ENCODE measurements at regions not wholly inside any gene's neighbourhood (a gene's known extent, or its start where the extent isn't known, plus 50 kb on each side); places are given as distances from the start of the nearest gene placed in this dataset.
"Not testable (repeated sequence)": the region's sequence is repeated elsewhere in the genome, so short reads cannot be mapped to it uniquely, and the experiment has no call there.

DNA sequence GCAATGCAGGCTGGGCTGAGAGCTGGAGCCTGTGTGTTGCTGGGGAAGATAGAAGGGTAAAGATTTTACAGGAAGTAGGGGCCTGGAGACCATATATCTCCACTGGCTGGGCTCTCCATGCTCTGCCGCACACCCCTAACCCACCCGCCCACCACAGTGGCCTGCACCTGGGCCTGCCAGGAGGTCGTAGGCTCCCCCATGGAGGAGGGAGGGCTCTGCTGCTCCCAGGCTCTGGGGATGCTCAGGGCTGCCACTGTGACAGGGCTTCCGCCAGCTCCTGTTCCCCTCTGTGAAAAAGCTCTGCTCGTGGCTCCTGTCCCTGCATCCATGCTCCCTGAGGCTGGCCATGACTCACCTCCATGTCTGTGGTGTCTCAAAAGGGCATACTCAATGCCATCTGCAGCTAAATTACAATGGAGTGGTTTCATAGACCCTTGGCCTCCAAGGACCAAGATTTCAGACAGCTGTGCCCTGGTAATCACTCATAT lies 106.0 kb downstream of the CXCL12 start:
- peak; percentile 91 for DNase-seq (ENCODE audit: low read depth)

DNA sequence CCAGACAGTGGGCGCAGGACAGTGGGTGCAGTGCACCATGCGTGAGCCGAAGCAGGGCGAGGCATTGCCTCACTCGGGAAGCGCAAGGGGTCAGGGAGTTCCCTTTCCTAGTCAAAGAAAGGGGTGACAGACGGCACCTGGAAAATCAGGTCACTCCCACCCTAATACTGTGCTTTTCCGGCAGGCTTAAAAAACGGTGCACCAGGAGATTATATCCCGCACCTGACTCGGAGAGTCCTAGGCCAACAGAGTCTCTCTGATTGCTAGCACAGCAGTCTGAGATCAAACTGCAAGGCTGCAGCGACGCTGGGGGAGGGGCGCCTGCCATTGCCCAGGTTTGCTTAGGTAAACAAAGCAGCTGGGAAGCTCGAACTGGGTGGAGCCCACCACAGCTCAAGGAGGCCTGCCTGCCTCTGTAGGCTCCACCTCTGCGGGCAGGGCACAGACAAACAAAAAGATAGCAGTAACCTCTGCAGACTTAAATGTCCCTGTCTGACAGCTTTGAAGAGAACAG lies 116.4 kb downstream of the CXCL12 start:
- DNase-seq (ENCODE audit: low read depth), result not testable (repeated sequence)

DNA sequence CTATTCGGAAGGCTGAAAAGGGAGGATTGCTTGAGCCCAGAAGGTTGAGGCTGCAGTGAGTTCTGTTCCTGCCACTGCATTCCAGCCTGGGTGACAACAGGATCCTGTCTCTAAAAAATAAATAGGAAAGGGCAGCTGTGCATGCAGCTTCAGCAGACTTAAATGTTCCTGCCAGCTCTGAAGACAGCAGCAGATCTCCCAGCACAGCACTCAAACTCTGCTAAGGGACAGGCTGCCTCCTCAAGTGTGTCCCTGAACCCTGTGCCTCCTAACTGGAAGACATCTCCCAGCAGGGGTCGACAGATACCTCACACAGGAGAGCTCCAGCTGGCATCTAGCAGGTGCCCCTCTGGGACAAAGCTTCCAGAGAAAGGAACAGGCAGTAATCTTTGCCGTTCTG lies 117.9 kb downstream of the CXCL12 start:
- DNase-seq (ENCODE audit: low read depth), result no peak

DNA sequence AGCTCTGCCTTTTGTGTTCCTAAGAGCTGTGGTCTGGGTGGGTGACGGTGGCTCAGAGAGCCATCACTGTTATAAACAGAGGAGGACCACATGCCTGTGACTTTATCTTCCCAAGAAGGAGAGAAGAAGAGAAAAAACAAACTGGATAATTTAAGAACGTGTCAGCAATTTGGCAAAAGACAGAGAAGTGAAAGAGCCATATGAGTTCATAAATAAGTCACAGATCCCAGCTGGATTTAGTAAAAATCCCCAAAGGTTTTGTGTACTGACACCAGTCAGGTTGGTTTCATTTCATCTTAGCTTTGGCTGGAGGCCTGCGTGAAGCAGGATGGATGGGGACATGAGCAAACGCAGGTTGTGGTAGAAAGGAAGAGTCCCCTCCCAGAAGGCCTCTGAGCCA lies 120.7 kb downstream of the CXCL12 start:
- DNase-seq (ENCODE audit: low read depth), result peak; percentile 15

DNA sequence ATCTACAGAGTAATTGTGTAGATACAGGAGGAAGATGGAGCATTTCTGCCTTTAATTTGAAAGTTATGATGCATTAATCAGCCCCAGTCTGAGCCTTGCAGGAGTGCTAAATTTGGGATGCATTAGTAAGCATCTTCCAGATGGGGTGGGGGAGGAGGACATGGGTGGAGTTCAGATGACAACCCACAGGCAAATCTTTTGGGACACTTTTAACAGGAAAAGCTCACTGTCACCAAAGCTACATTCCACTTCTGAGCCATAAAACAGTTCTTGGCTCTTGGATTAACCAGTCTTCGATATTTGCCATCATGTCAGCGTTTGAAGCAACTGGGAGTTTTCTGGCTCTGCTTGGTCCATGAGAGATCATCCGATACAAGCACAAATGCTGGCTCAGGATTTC lies 121.1 kb downstream of the CXCL12 start:
- no peak for DNase-seq (ENCODE audit: low read depth)

DNA sequence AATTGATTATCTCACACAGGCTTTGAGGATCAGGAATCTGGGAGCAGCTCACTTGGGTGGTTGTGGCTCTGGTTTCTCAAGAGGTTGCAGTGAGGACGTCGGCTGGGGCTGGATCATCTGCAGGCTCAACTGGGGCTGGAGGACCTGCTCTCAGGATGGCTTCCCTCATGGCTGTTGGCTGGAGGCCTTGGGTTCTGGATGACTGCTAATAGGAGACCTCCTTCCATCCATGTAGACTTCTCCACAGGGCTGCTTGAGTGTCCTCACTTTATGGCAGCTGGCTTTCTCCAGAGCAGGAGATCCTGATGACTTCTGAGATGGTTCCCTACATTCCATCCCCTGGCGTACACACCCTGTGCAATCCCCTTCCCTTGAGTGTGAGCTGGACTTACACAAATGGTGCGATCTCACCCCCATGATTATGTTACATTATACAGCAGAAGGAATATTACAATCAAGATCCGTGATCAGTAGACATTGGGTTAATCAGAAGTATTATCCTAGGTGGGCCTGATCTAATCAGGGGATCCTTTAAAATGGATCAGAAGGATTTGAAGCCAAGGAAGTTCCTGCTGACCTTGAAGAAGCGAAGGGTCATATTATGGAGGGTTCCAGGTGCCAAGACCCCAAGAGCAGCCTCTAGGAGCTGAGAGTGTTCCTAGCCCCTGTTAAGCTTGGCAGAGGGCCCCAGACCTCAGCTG lies 122.2 kb downstream of the CXCL12 start:
- DNase-seq (ENCODE audit: low read depth), result no peak

DNA sequence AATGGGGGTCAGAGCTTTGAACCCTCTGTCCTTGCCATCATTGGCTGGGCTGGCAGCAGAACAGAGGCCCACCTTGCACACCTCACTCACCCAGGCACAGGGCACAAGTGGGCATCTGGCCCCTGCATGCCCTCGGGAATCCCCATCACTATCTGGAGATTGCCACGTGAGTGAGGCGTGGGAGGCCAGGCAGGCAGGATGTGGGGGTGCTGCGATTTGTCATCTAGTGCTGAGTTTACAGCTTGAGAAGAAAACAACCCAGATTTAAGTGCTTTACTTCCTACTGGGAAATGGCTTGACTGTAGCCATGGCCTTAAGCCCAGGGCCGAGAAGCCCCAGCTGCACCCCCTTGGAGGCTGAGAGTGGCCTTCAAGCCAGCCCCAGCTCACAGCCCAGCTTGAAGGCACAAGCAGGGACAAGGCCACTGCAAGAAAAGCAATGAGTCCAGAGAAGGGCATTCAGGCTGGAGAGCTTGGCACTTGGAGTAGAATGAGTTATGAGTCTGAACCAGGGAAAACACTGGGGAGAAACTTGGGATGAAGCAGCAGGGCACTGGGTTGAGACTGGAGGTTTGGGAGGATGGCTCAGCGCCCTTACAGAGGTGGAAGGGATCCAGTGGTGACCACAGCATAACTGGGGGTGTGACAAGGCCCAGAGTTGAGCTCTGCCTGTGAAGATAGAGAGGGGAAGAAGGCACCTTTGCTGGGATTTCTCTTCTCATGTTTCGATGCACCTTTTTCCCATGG lies 123.0 kb downstream of the CXCL12 start:
- peak; percentile 80 for DNase-seq (ENCODE audit: low read depth)

DNA sequence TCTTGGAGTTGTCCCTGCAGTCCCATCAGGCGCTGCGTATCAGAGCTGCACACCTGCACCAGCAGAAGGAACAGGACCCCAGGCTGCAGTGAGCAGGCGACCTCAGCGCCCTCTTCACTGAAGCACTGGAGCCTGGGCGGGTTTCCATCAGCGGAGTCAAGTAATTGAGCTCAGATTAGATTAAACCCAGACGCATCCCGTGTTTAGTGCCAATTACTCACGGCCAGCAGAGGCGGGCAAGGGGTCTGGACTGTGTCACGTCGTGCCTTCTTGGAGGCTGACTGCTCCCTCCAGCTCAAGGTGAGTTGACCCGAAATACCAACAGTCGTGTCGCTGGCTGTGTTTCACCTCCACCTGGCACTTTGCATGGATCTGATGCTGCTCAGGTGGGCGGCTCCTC lies 123.6 kb downstream of the CXCL12 start:
- DNase-seq (ENCODE audit: low read depth), result no peak

DNA sequence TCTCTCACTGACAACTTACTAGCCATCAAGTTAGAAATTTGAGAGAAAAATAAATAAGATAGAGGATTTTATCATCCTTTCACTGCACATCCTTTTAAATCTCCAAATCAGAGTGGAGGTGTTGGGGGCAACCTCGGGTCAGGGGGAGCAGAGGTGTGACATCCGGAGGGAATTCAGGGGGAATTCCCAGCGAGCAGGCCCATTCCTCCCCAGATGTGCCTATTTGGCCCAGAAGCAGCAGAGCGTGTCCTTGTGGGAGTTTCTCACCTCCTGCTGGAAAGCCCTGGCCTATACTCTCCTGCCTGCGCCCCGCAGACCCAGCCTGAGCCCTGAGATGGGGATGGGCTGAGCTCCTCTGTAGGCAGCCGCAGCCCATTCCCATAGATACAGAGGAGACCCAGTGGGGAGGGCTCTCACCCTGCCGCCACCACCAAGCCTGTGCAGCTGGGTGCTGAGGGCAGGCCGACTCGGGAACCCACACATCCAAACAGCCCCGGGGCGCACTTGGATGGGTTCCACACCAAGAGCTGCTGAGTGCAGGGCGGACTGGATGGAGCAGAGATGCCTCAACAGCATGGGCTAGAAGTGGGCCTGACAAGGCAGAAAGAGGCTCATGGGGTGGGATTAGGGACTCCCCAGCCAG lies 124.5 kb downstream of the CXCL12 start:
- peak; percentile 20 for DNase-seq (ENCODE audit: low read depth)

DNA sequence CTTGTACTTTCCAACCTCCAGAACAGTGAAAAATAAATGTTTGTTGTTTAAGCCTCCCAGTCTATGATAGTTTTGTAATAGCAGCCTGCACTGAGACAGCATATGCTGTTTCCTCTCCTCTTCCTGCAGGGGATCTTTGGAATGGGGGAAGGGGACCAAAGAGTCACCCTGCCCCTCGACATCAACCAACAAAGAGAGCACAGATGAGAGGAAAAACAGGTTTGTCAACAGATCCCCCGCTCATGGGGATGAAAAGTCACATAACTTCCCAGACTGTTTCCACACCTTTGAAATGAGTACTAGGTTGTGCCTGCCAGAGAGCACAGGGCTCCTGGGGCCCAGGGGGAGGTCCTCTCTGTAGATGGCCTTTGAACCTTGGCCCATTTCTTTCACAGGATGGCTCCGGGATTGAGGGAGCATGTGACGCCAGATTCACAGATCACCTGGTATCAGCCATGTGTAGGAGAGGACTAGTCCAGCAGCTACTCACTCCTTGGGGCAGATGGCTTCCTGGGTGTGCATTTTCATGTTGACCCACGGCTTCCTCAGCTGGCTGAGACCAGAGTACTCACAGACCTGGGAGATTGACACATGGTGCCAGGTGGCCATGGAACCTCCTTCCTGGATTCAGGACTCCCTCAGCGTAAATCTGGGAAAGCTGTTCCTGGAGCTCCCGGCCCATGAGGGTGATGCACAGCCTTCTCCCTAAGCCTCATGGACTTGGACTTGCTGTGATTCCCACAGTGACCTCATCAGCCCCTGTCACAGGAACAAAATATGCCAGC lies 125.6 kb downstream of the CXCL12 start:
- DNase-seq (ENCODE audit: low read depth), result no peak

DNA sequence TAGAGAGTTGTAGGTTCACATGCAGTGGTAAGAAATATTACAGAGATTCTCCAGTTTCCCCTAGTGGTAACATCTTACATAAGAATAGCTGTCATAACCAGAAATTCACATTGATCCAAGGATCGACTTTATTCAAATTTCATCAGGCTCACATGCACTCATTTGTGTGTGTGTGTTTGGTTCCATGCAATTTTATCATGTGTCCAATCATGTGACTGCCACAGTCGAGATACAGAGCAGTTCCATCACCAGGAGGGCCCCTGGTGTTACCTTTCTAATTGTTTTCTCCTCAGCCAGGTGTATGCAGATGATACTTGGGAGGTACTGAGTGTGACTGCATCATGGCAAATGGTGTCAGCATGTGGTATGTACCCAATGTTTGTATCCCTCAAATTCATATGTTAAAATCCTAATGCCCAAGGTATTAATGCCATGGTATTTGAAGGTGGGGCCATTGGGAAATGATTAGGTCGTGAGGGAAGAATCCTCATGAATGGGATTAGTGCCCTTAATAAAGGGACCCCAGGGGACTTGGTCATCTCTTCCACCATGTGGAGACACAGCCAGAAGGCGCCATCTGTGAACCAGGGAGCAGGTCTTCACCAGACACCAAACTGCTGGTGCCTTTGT lies 126.3 kb downstream of the CXCL12 start:
- no peak for DNase-seq (ENCODE audit: low read depth)

DNA sequence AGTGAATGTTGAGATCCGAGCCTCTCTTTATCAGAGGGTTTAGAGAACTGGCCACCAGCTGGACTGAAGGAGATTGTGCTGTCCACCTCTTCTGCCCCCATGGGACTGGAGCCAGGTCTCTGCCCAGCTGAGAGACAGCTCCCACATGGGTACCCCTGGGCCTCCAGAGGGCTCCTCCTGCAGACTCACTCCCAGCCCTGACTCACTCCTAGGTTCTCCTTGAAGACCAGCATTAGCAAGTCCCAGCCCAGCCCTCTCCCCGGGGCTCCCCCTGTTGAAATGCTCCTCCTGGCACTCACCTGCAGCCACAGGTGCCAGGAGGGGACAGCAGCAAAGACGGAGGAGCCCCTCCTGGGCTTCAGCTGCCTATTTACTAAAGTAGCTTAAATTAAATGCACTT lies 126.9 kb downstream of the CXCL12 start:
- DNase-seq (ENCODE audit: low read depth), result peak; percentile 32

DNA sequence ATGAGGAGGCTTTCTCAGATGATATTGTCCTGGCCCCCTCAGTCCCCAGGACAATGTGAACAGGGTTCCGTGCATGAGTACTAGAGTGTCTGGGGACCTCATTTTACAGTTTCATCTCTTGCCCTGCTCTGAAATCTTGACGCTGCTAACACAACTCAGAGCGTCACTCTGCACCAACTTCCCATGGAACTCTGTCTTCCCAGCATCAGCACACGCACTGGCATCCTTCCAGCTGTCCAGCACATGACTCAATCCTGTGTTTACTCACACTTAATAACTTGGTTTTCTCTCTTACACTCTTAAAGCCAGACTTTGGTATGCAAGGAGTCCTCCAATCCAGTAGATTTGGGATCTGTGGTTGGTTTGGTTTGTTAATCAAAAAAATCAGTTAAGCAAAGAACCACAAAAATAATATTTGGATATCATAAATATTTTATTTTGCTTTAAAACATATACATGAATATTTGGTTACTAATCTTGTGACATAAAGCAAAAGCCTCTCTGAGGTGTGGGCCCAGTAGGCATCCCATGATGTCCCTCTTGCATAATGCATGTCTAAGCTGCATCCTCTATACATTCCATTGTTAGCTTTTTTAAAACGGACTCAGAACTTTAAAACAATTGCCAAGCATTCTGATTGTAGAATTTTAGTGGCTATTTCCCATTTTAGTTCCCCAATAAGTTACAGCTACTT lies 131.0 kb downstream of the CXCL12 start:
- peak; percentile 91 for DNase-seq (ENCODE audit: low read depth)

DNA sequence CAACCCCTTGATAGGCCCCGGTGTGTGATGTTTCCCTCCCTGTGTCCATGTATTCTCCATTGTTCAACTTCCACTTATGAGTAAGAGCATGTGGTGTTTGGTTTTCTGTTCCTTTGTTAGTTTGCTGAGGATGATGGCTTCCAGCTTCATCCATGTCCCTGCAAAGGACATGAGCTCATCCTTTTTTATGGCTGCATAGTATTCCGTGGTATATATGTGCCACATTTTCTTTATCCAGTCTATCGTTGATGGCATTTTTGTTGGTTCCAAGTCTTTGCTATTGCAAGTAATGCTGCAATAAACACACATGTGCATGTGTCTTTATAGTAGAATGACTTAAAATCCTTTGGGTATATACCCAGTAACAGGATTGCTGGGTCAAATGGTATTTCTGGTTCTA lies 132.3 kb downstream of the CXCL12 start:
- DNase-seq (ENCODE audit: low read depth), result not testable (repeated sequence)

DNA sequence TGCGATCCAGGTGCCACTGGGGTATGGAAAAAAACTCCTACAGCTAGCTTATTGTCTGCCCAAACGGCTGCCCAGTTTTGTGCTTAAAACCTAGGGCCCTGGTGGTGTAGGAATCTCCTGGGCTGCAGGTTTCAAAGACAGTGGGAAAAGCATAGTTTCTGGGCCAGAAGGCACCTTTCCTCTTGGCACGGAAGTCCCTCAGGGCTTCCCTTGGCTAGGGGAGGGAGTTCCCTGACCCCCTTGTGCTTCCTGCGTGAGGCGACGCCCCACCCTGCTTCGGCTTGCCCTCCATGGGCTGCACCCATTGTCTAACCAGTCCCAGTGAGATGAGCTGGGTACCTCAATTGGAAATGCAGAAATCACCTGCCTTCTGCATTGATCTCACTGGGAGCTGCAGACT lies 135.0 kb downstream of the CXCL12 start:
- DNase-seq (ENCODE audit: low read depth), result not testable (repeated sequence)

DNA sequence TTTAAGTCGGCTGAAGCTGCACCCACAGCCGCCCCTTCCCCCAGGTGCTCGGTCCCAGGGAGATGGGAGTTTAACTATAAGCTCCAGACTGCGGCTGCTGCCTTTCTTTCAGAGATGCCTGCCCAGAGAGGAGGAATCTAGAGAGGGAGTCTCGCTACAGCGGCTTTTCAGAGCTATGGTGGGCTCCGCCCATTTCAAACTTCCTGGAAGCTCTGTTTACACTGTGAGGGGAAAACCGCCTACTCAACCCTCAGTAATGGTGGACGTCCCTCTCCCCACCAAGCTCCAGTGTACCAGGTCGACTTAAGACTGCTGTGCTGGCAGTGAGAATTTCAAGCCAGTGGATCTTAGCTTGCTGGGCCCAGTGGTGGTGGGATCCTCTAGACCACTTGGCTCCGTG lies 135.4 kb downstream of the CXCL12 start:
- DNase-seq (ENCODE audit: low read depth), result peak; percentile 24

DNA sequence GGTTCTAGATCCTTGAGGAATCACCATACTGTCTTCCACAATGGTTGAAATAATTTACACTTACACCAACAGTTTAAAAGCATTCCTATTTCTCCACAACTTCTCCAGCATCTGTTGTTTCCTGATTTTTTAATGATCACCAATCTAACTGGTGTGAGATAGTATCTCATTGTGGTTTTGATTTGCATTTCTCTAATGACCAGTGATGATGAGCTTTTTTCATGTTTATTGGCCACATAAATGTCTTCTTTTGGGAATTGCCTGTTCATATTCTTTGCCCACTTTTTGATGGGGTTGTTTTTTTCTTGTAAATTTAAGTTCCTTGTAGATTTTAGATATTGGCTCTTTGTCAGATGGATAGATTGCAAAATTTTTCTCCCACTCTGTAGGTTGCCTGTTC lies 138.2 kb downstream of the CXCL12 start:
- not testable (repeated sequence) for DNase-seq (ENCODE audit: low read depth)

DNA sequence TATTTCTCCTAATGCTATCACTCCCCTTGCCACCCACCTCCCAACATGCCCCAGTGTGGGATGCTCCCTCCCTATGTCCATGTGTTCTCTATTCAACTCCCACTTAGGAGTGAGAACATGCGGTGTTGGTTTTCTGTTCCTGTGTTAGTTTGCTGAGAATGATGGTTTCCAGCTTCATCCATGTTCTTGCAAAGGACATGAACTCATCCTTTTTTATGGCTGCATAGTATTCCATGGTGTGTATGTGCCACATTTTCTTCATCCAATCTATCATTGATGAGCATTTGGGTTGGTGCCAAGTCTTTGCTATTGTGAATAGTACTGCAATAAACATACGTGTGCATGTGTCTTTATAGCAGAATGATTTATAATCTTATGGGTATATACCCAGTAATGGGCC lies 138.6 kb downstream of the CXCL12 start:
- DNase-seq (ENCODE audit: low read depth), result not testable (repeated sequence)

DNA sequence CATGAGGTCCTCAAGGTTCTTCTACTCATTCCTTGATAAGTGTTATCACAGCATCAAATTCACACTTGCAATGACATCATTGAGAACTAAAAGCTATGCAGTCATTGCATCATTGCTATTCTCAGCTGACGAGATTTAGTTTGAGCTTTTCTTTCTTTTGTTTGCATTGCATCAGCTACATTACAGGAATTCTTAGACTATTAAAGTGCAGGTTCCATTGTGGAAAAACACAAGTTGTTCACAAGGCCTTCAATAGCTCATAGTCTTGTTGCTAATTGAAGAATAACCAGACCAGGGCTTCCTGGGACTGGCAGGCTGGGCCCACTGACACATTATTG lies 139.3 kb downstream of the CXCL12 start:
- DNase-seq (ENCODE audit: low read depth), result no peak

DNA sequence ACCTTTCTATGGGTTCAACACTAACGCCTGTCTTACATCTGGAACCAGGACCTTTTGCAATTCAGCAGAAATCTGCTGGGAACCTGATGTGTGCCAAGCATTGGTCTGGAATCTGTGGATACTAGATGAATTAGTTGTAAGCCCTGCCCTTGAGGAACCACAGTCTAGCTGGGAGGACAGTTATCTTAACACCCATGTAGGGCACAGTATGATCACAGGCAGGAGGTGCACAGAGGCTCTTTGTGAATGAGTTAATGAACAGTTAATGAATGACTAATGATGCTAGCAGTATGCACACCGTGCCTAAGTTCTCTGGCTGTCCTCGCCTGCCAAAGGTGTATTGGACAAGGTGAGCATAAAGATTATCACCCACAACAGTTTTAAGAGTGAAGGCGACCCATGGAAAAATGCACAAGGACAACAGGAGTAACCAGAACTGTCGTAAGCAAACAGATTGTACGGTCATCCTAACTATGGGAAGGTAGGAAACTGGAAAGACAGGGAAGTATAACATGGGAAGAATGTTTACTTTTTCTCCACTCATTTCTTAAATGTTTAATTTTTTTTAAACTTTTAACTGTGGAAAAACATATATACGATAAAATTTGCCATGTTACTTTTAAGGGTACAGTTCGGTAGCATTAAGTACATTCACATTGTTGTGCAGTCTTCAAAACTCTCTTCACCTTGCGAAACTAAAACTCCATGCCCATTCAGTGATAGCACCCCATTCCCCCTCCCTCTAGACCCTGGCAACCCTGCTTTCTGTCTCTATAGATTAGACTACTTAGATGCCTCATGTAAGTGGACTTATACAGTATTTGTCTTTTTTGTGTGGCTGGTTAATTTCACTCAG lies 139.9 kb downstream of the CXCL12 start:
- DNase-seq (ENCODE audit: low read depth), result no peak

Data from M059J (cell line).